T-cell (primary cell): ENCODE measurements at regions not wholly inside any gene's neighbourhood (a gene's known extent, or its start where the extent isn't known, plus 50 kb on each side); places are given as distances from the start of the nearest gene placed in this dataset.
"Not testable (repeated sequence)": the region's sequence is repeated elsewhere in the genome, so short reads cannot be mapped to it uniquely, and the experiment has no call there.

Source experiments
- ATAC-seq, 4 experiments: fragments of 200-7000 bp in 3 of 4; fragments of 150-1000 bp in 1 of 4; cut with Tn5 transposase; replicated peaks in 1 of 4; 1 replicate in 3 of 4; 2 replicates in 1 of 4; pipeline ENCODE4 v1.10.0; 2021; ENCODE audit warnings: moderate library complexity in 3 of 4, mild to moderate bottlenecking in 2 of 4, moderate number of reproducible peaks in 1 of 4
- CTCF ChIA-PET, 2 donors: fragments of 300-600 bp; sonication (Branson Sonifier 250); formaldehyde crosslinking; loops; one replicate each; lab custom pipeline; 2022; ENCODE audit warnings: antibody characterized with exemption in 2 of 2; lab: Charles Lee
- POLR2A ChIA-PET, 2 donors: fragments of 300-600 bp; sonication (Branson Sonifier 250); formaldehyde crosslinking; loops; one replicate each; lab custom pipeline; 2022; ENCODE audit warnings: antibody characterized with exemption in 2 of 2; lab: Charles Lee
- DNase-seq, 35 experiments: peaks; one replicate each; pipeline versions ENCODE4 v3.0.0 to v3.0.0-alpha.2; 2013 to 2023
- H3K27ac ChIP-seq: one replicate; pipeline ENCODE4 v1.5.1; 2013; ENCODE audit warnings: low read length
- H3K27me3 ChIP-seq, 2 experiments: replicated peaks in 1 of 2; 1 replicate in 1 of 2; 2 replicates in 1 of 2; pipeline versions ENCODE4 v1.6.1 to v1.7.0; 2013; ENCODE audit warnings: low read length in 1 of 2, mixed read lengths in 1 of 2; ENCODE audit not compliant: control insufficient read depth in 2 of 2, insufficient read depth in 2 of 2; ENCODE audit errors: extremely low read depth in 1 of 2
- H3K36me3 ChIP-seq, 2 donors: 1 replicate in 1 of 2; 2 replicates in 1 of 2; pipeline versions ENCODE4 v1.6.1 to v1.7.0; 2013; ENCODE audit warnings: low read length in 1 of 2; ENCODE audit not compliant: control insufficient read depth in 2 of 2, insufficient read depth in 1 of 2; ENCODE audit errors: extremely low read depth in 1 of 2
- H3K4me1 ChIP-seq, 2 experiments: 1 replicate in 1 of 2; 2 replicates in 1 of 2; pipeline versions ENCODE4 v1.6.1 to v1.7.0; 2013; ENCODE audit warnings: low read length in 2 of 2, mixed read lengths in 1 of 2; ENCODE audit not compliant: insufficient read depth in 2 of 2, control insufficient read depth in 1 of 2; ENCODE audit errors: extremely low read depth in 1 of 2
- H3K4me3 ChIP-seq, 2 donors: 1 replicate in 1 of 2; 2 replicates in 1 of 2; pipeline versions ENCODE4 v1.5.1 to v1.7.0; 2013; ENCODE audit warnings: mild to moderate bottlenecking in 2 of 2, low read length in 1 of 2, moderate library complexity in 1 of 2; ENCODE audit not compliant: control insufficient read depth in 1 of 2; ENCODE audit errors: extremely low read depth in 1 of 2
- H3K9me3 ChIP-seq: 2 replicates; pipeline ENCODE4 v1.7.0; 2013
- H3K27ac Mint-ChIP-seq, 2 donors: one replicate each; pipeline ENCODE4 v1.8.0; 2020 to 2021; ENCODE audit warnings: mild to moderate bottlenecking in 2 of 2, mixed read lengths in 2 of 2
- H3K27me3 Mint-ChIP-seq, 2 donors: one replicate each; pipeline ENCODE4 v1.8.0; 2021 to 2022; ENCODE audit warnings: mixed read lengths in 2 of 2
- H3K36me3 Mint-ChIP-seq: one replicate; pipeline ENCODE4 v1.8.0; 2021; ENCODE audit warnings: mixed read lengths
- H3K4me1 Mint-ChIP-seq, 3 donors: one replicate each; pipeline ENCODE4 v1.8.0; 2020 to 2022; ENCODE audit warnings: mixed read lengths in 3 of 3, mild to moderate bottlenecking in 1 of 3
- H3K4me3 Mint-ChIP-seq, 3 donors: one replicate each; pipeline ENCODE4 v1.8.0; 2020 to 2022; ENCODE audit warnings: mild to moderate bottlenecking in 3 of 3, mixed read lengths in 3 of 3, moderate library complexity in 3 of 3
- H3K9me3 Mint-ChIP-seq, 3 donors: one replicate each; pipeline ENCODE4 v1.8.0; 2020 to 2022; ENCODE audit warnings: mixed read lengths in 3 of 3
- WGBS: methylation state at CpG from one replicate; pipeline ENCODE4 v1.1.5; 2013; ENCODE audit warnings: missing lambda C conversion rate; ENCODE audit not compliant: insufficient coverage; 5-methylcytosine and 5-hydroxymethylcytosine counted together

- peaks cover 8 to 23% of the 10 kb centered on the region in 2 donors for H3K27me3 Mint-ChIP-seq
- Histone ChIP-seq H3K27ac (no peak overlapping the region), H3K36me3 (no peaks in the 10 kb centered on the region), H3K4me3 (no peak overlapping the region), H3K27me3 (no peaks in the 10 kb centered on the region), H3K9me3 (no peaks in the 10 kb centered on the region), H3K4me1 (no peaks in the 10 kb centered on the region)
- ATAC-seq (no peak), DNase-seq (no peak)
- ChIA-PET CTCF (interaction anchor here in 1 of 2 donors (0.6 kb wide), 1 partner anchor 13 kb away, joined by 3 read pairs; no protein-coding TSS in a partner anchor), POLR2A (no interaction called here)
- no peak overlapping the region for H3K27ac Mint-ChIP-seq
- peaks cover 2 to 10% (median 8%) of the 10 kb centered on the region in 3 donors for H3K4me1 Mint-ChIP-seq
- no peaks in the 10 kb centered on the region for H3K36me3 Mint-ChIP-seq
- peaks cover 0 to 4% (median 0%) of the 10 kb centered on the region in 3 donors for H3K9me3 Mint-ChIP-seq
- WGBS = no CpG with 5 or more reads among the region's 4 CpGs
- no peak overlapping the region for H3K4me3 Mint-ChIP-seq
These were observed 54.4 kb upstream of the SCAF4 start for GRCh38 chr21:31786164-31786920.

- peak in 32 of 35 experiments; percentile 0 to 57 (median 28) for DNase-seq
- H3K4me3 Mint-ChIP-seq, H3K36me3 ChIP-seq, CTCF ChIA-PET, H3K9me3 ChIP-seq, H3K27ac Mint-ChIP-seq, H3K4me1 ChIP-seq, H3K4me3 ChIP-seq, H3K9me3 Mint-ChIP-seq, H3K36me3 Mint-ChIP-seq, POLR2A ChIA-PET, ATAC-seq, H3K27ac ChIP-seq, H3K27me3 ChIP-seq: not testable (repeated sequence)
- Mint-ChIP-seq H3K27me3 (peaks cover 8 to 27% of the 10 kb centered on the region in 2 donors), H3K4me1 (peaks cover 2 to 10% (median 8%) of the 10 kb centered on the region in 3 donors)
- 40% methylated on average over 1 of the region's 11 CpGs for WGBS
These were observed 53.6 kb upstream of the SCAF4 start for GRCh38 chr21:31785237-31786163.

GRCh38 chr21:31781737-31782136, 49.8 kb upstream of the SCAF4 start:
- CTCF ChIA-PET = interaction anchor here in 1 of 2 donors (0.8 kb wide), 1 partner anchor 9 kb away, joined by 3 read pairs; no protein-coding TSS in a partner anchor
- Histone ChIP-seq H3K4me1 (no peaks in the 10 kb centered on the region), H3K4me3 (no peak overlapping the region), H3K27me3 (peaks cover 0 to 2% of the 10 kb centered on the region in 2 experiments), H3K36me3 (no peaks in the 10 kb centered on the region), H3K9me3 (no peaks in the 10 kb centered on the region), H3K27ac (no peak overlapping the region)
- no peaks in the 10 kb centered on the region for H3K36me3 Mint-ChIP-seq
- no peak for DNase-seq
- H3K4me3 Mint-ChIP-seq = no peak overlapping the region
- peaks cover 8 to 32% of the 10 kb centered on the region in 2 donors for H3K27me3 Mint-ChIP-seq
- 16% methylated on average over 3 of the region's 3 CpGs for WGBS
- peaks cover 2 to 10% (median 8%) of the 10 kb centered on the region in 3 donors for H3K4me1 Mint-ChIP-seq
- no peak overlapping the region for H3K27ac Mint-ChIP-seq
- POLR2A ChIA-PET = no interaction called here
- no peak for ATAC-seq
- H3K9me3 Mint-ChIP-seq = peaks cover 0 to 4% (median 0%) of the 10 kb centered on the region in 3 donors
